Stimulated activated naive CD8-positive, alpha-beta T cell treated with anti-CD3 and anti-CD28 coated beads, Interleukin-15, Interleukin-2, amounts not matched to agents 100 ng/mL and 50 ng/mL, for 24 hours (primary cell): ENCODE measurements at regions not wholly inside any gene's neighbourhood (a gene's known extent, or its start where the extent isn't known, plus 50 kb on each side); places are given as distances from the start of the nearest gene placed in this dataset.

ENCODE experiments used
- H3K27ac Mint-ChIP-seq: one replicate; pipeline ENCODE4 v1.8.0; 2021; ENCODE audit warnings: mild to moderate bottlenecking, mixed read lengths
- H3K27me3 Mint-ChIP-seq: one replicate; pipeline ENCODE4 v1.8.0; 2021; ENCODE audit warnings: mixed read lengths
- H3K36me3 Mint-ChIP-seq: one replicate; pipeline ENCODE4 v1.8.0; 2021; ENCODE audit warnings: low read depth, mixed read lengths
- H3K4me1 Mint-ChIP-seq: one replicate; pipeline ENCODE4 v1.8.0; 2021; ENCODE audit warnings: low read depth, mixed read lengths
- H3K4me3 Mint-ChIP-seq: one replicate; pipeline ENCODE4 v1.8.0; 2021; ENCODE audit warnings: mild to moderate bottlenecking, mixed read lengths
- H3K9me3 Mint-ChIP-seq: one replicate; pipeline ENCODE4 v1.8.0; 2021; ENCODE audit warnings: mixed read lengths

DNA sequence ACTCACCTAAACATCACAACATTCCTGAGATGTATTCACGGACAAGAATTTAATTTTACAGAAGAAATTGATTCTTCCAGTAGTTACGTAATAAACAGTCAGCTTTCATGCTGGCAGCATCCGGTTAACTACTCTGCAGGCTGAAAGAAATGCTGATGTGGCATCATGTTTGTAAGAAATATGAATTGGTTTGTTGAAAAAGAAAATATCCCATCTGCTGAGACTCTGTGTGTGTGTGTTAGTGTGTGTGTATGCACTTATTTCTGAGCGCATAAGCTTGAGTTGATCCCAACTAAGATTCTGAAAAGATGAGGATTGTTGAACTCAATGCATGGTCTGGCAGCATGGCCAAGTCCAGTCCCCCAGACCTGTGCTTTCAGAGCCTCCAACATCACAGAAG lies 74.3 kb upstream of the FAM216B start:
- H3K27ac Mint-ChIP-seq = no peak overlapping the region
- no peaks in the 10 kb centered on the region for H3K4me1 Mint-ChIP-seq
- no peaks in the 10 kb centered on the region for H3K36me3 Mint-ChIP-seq
- peaks cover 24% of the 10 kb centered on the region for H3K27me3 Mint-ChIP-seq
- no peak overlapping the region for H3K4me3 Mint-ChIP-seq
- H3K9me3 Mint-ChIP-seq = peaks cover 3% of the 10 kb centered on the region

DNA sequence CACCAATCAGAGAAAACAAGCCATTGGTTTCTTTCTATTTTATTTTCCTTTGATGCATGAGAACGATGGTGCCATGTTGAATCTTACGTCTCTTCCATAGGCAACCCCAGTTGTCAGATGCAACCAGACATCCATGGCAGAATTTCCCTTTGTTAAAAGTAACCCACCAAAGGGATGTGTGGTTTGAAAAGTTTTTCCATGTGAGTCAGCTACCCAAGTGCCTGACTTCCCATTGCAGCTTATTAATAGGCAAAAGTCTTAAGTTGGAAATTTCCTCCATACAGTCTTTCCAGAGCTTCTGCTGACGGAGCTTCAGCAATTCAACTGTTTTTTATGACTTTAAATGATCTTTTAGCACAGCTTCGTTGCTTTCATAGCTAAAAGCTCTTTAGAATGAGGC lies 73.8 kb upstream of the FAM216B start:
- peaks cover 24% of the 10 kb centered on the region for H3K27me3 Mint-ChIP-seq
- H3K36me3 Mint-ChIP-seq = no peaks in the 10 kb centered on the region
- no peak overlapping the region for H3K27ac Mint-ChIP-seq
- H3K9me3 Mint-ChIP-seq = peaks cover 3% of the 10 kb centered on the region
- no peaks in the 10 kb centered on the region for H3K4me1 Mint-ChIP-seq
- H3K4me3 Mint-ChIP-seq = no peak overlapping the region

DNA sequence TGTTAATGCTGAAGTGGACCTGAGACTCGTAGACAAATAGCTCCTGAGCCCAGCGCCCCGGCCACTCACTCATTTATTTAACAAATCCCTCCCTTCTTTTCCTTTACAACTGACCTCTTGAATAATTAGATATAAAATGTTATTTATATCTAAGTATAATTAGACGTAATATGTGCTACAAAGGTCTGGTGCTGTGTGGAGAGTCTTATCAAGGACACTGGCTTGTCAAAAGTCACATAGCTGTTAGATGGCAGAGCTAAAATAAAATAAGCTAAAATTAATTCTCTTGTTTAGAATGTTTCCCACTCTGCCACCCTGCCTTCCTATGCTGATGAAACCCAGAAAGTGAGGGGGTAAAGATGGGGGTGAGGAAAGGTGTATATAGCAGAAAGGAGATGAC lies 73.0 kb upstream of the FAM216B start:
- Mint-ChIP-seq H3K4me3 (no peak overlapping the region), H3K27me3 (peaks cover 23% of the 10 kb centered on the region), H3K36me3 (no peaks in the 10 kb centered on the region), H3K9me3 (peaks cover 3% of the 10 kb centered on the region), H3K27ac (no peak overlapping the region), H3K4me1 (no peaks in the 10 kb centered on the region)

DNA sequence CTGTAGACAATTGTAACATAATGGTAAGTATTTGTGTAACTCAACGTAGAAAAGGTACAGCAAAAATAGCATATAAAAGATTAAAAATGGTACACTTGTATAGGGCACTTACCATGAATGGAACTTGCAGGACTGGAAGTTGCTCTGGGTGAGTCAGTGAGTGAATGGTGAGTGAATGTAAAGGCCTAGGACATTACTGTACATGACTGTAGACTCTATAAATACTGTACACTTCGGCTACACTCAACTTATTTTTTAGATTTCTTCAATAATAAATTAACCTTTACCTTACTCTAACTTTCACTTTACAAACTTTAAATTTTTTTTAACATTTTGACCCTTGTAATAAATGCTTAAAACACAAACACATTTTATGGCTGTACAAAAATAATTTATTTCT lies 72.1 kb upstream of the FAM216B start:
- Mint-ChIP-seq H3K27me3 (peaks cover 21% of the 10 kb centered on the region), H3K4me1 (no peaks in the 10 kb centered on the region)

DNA sequence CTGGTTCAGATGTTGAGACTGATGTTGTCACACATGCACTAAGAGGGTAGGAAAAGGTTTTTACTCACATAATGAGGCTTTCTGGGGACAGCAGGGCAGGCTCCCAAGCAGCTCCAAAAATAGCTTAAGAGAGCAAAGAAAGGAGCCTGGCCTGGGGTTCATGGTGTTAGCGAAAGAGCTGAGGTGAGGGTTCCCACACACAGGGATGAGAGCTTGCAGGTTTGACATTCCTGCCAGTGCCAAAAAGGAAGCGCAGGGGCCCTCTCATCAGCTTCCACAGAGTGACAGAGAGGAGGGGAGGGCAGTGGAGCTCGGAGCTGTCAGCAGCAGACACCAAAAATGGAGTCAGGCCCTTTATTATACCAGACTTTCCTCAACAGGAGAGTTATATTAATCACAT lies 65.5 kb upstream of the FAM216B start:
- Mint-ChIP-seq H3K27ac (no peak overlapping the region), H3K9me3 (no peaks in the 10 kb centered on the region), H3K4me1 (no peaks in the 10 kb centered on the region), H3K27me3 (peaks cover 26% of the 10 kb centered on the region), H3K4me3 (no peak overlapping the region), H3K36me3 (no peaks in the 10 kb centered on the region)

More for the DNA sequence above, 72.1 kb upstream of the FAM216B start:
- H3K36me3 Mint-ChIP-seq = no peaks in the 10 kb centered on the region
- no peak overlapping the region for H3K4me3 Mint-ChIP-seq
- no peak overlapping the region for H3K27ac Mint-ChIP-seq
- H3K9me3 Mint-ChIP-seq = peaks cover 3% of the 10 kb centered on the region

DNA sequence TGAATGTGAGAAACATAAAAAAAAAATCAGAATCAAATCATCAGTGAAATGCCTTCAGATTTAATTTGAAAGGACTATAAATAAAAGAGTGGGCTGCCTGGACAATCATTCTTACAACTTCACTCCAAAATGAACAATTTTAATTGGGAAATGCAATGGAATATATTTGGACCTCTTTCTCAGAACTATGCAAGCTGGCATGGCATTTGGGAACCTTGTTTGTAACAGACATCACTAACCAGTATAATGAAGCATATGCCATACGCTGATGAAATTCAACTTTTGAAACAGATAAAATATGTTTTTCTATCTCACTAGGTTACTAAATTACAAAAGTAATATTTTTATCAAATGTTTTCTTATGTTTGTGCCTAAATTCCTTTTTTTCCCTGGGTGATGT lies 64.2 kb upstream of the FAM216B start:
- Mint-ChIP-seq H3K9me3 (no peaks in the 10 kb centered on the region), H3K36me3 (no peaks in the 10 kb centered on the region), H3K4me1 (no peaks in the 10 kb centered on the region), H3K27ac (no peak overlapping the region), H3K4me3 (no peak overlapping the region), H3K27me3 (peaks cover 28% of the 10 kb centered on the region)

DNA sequence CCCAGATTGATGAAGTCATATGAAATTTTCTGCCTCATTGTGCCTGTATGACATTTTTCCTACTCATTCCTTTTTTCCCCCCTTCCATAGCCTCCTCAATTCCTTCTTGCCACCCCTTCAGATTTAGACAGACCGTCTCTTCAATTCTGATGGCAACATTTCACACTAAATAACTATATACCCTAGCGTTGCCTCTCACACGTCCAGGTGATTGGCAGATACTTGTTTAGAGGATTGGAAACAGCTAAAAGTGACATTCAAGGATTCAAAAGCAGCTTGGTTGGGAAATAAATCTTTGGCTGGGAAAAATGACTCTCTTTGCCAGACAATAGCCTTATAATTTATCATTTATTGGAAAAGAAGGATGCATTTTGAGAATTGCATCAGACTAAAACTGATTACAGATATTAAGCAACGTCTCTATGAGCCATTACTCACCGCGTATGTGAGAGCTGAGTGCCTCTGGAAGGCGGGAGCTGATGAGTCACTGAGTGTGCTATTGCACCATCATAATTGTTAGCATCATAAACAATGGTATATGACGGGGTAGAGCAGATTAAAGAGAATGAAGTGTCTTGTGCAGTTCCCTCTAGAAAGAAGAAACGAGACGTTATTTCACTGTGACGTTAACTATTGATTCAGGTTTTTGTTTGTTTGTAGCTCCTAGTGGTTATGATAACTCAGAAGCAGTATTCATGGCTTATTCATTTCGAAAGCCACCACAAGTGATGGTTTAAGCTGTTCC lies 61.1 kb upstream of the FAM216B start:
- Mint-ChIP-seq H3K9me3 (no peaks in the 10 kb centered on the region), H3K4me1 (no peaks in the 10 kb centered on the region), H3K27ac (no peak overlapping the region), H3K4me3 (no peak overlapping the region), H3K27me3 (peaks cover 37% of the 10 kb centered on the region), H3K36me3 (no peaks in the 10 kb centered on the region)

DNA sequence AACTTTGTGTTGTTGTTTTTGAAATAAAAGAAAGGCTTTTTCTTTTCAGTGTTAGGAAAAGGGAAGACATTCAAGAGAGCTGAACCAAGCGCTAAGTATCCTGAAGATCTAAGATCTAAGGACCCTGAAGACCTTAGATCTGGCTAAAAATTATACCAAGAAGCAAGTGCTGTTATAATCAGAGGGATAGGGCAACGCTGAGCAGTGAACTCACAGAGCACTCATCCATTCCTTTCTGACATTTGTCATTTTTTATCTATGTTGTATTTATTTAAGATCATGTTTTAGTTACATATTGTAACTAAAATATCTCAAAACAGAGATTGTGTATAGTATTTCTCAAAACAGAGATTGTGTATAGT lies 60.5 kb upstream of the FAM216B start:
- Mint-ChIP-seq H3K27ac (no peak overlapping the region), H3K9me3 (no peaks in the 10 kb centered on the region), H3K4me1 (no peaks in the 10 kb centered on the region), H3K36me3 (no peaks in the 10 kb centered on the region), H3K27me3 (peaks cover 37% of the 10 kb centered on the region), H3K4me3 (no peak overlapping the region)

DNA sequence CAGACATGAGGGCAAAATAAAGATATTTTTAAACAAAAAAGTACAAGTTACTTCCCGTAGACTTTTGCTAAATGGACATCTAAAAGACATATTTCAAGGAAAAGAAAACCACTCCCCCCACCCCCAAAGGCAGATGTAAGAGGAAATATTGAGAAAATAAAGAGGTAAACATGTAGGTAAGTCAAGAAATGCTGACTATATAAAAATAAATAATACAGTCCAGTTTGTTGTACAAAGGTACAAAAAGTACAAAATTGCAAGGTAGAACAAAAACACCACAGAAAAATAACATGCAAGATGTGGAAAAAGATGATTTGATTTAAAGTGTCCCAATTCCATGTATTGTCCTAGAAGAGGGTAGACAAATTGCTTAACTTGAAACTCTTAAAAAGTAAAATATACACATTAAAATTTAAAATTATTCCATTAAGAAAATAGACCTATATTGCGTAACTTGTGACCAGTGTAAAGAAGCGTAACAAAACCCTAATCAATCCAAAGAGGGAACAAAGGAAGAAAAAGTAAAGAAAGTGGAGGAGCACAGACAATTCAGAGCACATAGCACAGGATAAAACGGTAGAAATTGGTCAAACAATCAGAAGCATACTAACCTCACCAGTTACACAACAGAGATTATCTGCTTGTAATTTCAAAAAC lies 58.4 kb upstream of the FAM216B start:
- Mint-ChIP-seq H3K4me1 (no peaks in the 10 kb centered on the region), H3K27me3 (peaks cover 30% of the 10 kb centered on the region), H3K27ac (no peak overlapping the region), H3K36me3 (no peaks in the 10 kb centered on the region), H3K9me3 (no peaks in the 10 kb centered on the region), H3K4me3 (no peak overlapping the region)

DNA sequence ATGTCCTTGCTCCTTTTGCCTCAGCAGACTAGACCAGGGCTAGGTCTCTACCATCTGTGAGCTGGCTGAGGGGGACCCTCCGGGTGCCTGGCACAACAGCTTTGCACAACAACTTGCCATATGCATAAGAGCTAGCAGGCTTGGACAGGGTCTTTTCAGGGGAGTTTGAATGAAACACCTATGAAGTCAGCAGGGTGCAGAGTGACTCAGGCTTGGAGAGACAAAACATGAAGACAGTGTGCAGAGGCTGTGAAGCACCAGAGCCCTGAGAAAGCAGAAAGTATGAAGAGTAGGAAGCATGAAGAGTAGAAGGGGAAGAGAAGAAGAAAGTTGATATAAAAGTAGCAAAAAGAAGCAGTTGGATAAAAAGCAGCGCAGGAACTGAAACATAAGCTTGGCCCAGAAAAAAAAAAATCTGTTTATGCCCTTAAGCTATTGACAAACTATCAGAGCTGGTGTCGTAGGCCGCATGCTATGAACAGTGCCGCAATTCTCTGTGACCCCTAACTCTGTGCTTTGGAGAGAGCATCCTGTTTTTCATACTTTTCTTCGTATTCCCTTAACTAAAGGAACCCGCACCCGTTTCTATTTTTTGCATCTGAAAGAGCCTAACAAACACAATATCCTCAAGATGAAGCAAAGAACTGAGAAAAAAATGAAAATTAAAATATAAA lies 52.7 kb upstream of the FAM216B start:
- Mint-ChIP-seq H3K27ac (no peak overlapping the region), H3K36me3 (no peaks in the 10 kb centered on the region), H3K27me3 (peaks cover 29% of the 10 kb centered on the region), H3K4me3 (no peak overlapping the region), H3K4me1 (no peaks in the 10 kb centered on the region), H3K9me3 (no peaks in the 10 kb centered on the region)

DNA sequence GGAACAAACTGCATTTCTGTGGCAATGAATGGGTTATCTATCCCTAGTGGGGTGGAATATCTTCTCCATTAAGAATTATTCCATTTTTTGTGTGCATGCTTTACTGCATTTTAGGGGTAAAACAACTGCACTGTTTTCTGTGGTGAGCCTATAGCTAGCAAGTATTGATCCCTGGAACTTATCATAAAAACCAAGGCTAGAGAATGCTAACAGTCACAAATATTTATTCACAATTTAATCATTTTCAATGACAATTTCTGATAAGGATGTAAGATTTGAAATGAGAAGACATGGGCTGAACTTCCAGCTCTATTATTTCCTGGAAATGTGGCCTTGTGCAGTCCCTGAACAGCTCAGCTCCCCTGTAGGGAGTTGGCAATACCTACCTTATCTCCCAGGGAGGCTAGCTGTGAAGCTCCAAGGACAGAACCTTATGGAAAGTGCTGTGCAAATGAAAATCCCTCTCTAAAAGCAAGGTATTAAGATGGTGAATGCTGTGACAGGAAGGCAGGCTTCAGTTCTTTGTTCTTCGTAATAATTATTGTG lies 51.5 kb upstream of the FAM216B start:
- H3K9me3 Mint-ChIP-seq = no peaks in the 10 kb centered on the region
- peaks cover 22% of the 10 kb centered on the region for H3K27me3 Mint-ChIP-seq
- H3K27ac Mint-ChIP-seq = no peak overlapping the region
- H3K36me3 Mint-ChIP-seq = no peaks in the 10 kb centered on the region
- H3K4me3 Mint-ChIP-seq = no peak overlapping the region
- H3K4me1 Mint-ChIP-seq = no peaks in the 10 kb centered on the region
